HFFc6 (cell line): ENCODE measurements at regions not wholly inside any gene's neighbourhood (a gene's known extent, or its start where the extent isn't known, plus 50 kb on each side); places are given as distances from the start of the nearest gene placed in this dataset.

Experiments
- DNase-seq: peaks from one replicate; pipeline ENCODE4 v3.0.0-alpha.2; 2018
- H3K27ac Mint-ChIP-seq: 2 replicates; pipeline ENCODE4 v1.8.0; 2020; ENCODE audit warnings: mild to moderate bottlenecking, mixed read lengths
- H3K27me3 Mint-ChIP-seq: 2 replicates; pipeline ENCODE4 v1.8.0; 2021; ENCODE audit warnings: mild to moderate bottlenecking, moderate library complexity, mixed read lengths; ENCODE audit not compliant: insufficient read depth
- H3K36me3 Mint-ChIP-seq: 2 replicates; pipeline ENCODE4 v1.8.0; 2021; ENCODE audit warnings: low read depth, mixed read lengths
- H3K4me1 Mint-ChIP-seq: 2 replicates; pipeline ENCODE4 v1.8.0; 2020; ENCODE audit warnings: low read depth, mixed read lengths
- H3K4me3 Mint-ChIP-seq: 2 replicates; pipeline ENCODE4 v1.8.0; 2020; ENCODE audit warnings: mild to moderate bottlenecking, moderate library complexity, mixed read lengths
- H3K9me3 Mint-ChIP-seq: 2 replicates; pipeline ENCODE4 v1.8.0; 2020; ENCODE audit warnings: mild to moderate bottlenecking, mixed read lengths
- CTCF ChIP-seq: fragments of 200-600 bp; sonication (generic); IDR thresholded peaks from 2 replicates; pipeline ENCODE4 v1.5.0; 2021; ENCODE audit warnings: antibody characterized with exemption, mild to moderate bottlenecking

- Mint-ChIP-seq H3K4me3 (no peak overlapping the region), H3K36me3 (peaks cover 4% of the 10 kb centered on the region; the same call in 1 of the 2 replicates), H3K4me1 (peaks cover 53% of the 10 kb centered on the region), H3K9me3 (no peaks in the 10 kb centered on the region), H3K27me3 (no peaks in the 10 kb centered on the region), H3K27ac (no peak overlapping the region)
- TF ChIP-seq CTCF, result no peak
- no peak for DNase-seq
Measured at GRCh38 chr12:60168441-60168840, 572.6 kb downstream of the SLC16A7 start.

- Mint-ChIP-seq H3K4me1 (peaks cover 68% of the 10 kb centered on the region), H3K36me3 (peaks cover 4% of the 10 kb centered on the region; the same call in 1 of the 2 replicates), H3K9me3 (no peaks in the 10 kb centered on the region), H3K27me3 (peaks cover 2% of the 10 kb centered on the region; the same call in 1 of the 2 replicates), H3K27ac (peak overlapping the region; percentile 8; the same call in 1 of the 2 replicates), H3K4me3 (no peak overlapping the region)
- TF ChIP-seq CTCF, result no peak
- no peak for DNase-seq
Measured at GRCh38 chr12:60169904-60170303, 574.1 kb downstream of the SLC16A7 start.

GRCh38 chr12:60172266-60173211 lies 576.7 kb downstream of the SLC16A7 start:
- H3K4me3 Mint-ChIP-seq, result no peak overlapping the region
- H3K9me3 Mint-ChIP-seq, result no peaks in the 10 kb centered on the region
- peak; percentile 43 for DNase-seq
- no peak overlapping the region for H3K27ac Mint-ChIP-seq
- TF ChIP-seq CTCF, result no peak
- peaks cover 4% of the 10 kb centered on the region; the same call in 1 of the 2 replicates for H3K36me3 Mint-ChIP-seq
- H3K27me3 Mint-ChIP-seq, result peaks cover 2% of the 10 kb centered on the region; the same call in 1 of the 2 replicates
- peaks cover 63% of the 10 kb centered on the region for H3K4me1 Mint-ChIP-seq

GRCh38 chr12:60173224-60174170 lies 577.7 kb downstream of the SLC16A7 start:
- Mint-ChIP-seq H3K27me3 (peaks cover 2% of the 10 kb centered on the region; the same call in 1 of the 2 replicates), H3K4me3 (no peak overlapping the region), H3K4me1 (peaks cover 63% of the 10 kb centered on the region), H3K9me3 (no peaks in the 10 kb centered on the region), H3K36me3 (peaks cover 4% of the 10 kb centered on the region; the same call in 1 of the 2 replicates), H3K27ac (no peak overlapping the region)
- DNase-seq, result no peak
- TF ChIP-seq CTCF, result no peak

- no peak for TF ChIP-seq CTCF
- Mint-ChIP-seq H3K4me3 (no peak overlapping the region; the same call in 1 of the 2 replicates), H3K27me3 (peaks cover 2% of the 10 kb centered on the region; the same call in 1 of the 2 replicates), H3K9me3 (no peaks in the 10 kb centered on the region), H3K36me3 (peaks cover 4% of the 10 kb centered on the region; the same call in 1 of the 2 replicates), H3K27ac (peak overlapping the region; percentile 28), H3K4me1 (peaks cover 63% of the 10 kb centered on the region)
- peak; percentile 12 for DNase-seq
Measured at GRCh38 chr12:60174476-60174875, 578.6 kb downstream of the SLC16A7 start.
